T1000 (cell line): ENCODE measurements at regions not wholly inside any gene's neighbourhood (a gene's known extent, or its start where the extent isn't known, plus 50 kb on each side); places are given as distances from the start of the nearest gene placed in this dataset.

Experiments used
- DNase-seq: peaks from one replicate; lab custom pipeline; 2025; ENCODE audit warnings: mixed read lengths; lab: John Stamatoyannopoulos, UW

DNA sequence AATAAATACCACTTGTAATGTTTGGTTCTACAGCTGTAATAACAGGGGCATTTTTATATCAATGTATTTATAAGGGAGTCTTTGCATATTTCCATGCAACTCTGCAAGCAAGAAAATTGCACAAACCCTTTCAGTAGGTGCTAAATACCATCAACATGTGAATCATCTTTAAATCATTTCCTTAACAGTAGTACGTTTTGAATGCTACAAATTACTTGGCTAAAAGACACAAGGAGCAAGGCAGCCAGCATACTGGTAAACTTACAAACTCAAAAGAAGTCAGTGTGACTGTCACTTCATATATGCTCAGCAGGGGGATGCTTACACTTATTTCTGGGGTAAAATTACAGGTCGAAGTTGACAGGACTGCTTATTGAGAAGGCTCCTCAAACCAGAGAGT, 402.4 kb downstream of the EFNB2 start:
- no peak for DNase-seq

DNA sequence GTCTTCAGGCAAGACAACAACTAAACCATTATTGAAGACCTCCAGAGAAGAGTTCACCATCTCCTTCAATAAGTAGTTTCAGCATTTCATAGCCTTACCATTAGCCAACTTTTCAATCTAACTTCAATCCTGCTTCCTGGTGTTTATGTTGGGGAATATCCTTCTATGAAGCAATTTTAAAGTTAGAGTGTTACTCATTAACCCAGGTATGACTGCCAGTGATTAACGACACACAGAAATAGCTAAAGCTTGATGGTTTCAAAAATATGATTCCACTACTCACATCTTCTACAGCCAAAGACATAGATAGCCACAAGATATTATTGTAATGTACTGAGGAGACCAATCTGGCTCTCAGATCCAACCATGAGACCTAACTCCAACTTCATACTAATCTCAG, 403.2 kb downstream of the EFNB2 start:
- no peak for DNase-seq

GRCh38 chr13:106129993-106130392, 405.5 kb downstream of the EFNB2 start:
- DNase-seq, result no peak

GRCh38 chr13:106129273-106129672, 406.2 kb downstream of the EFNB2 start:
- no peak for DNase-seq

DNA sequence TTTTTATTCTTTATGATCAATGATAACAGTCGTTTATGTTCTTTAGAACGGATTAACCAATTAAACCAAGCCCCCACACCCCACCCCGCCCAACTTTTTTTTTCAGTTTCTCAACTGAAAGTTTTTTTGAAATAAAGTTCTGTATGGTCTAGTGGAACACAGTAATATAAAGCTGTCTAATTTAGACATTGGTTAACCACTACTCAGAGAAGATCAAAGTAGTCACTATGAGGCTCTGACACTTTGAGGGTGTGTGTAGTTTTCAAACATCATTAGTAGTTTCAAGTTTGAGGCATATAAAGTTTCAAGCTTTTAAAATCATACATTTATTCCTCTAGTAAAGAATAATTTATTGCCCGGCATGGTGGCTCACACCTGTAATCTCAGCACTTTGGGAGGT, 413.2 kb downstream of the EFNB2 start:
- no peak for DNase-seq

- no peak for DNase-seq
Observed at GRCh38 chr13:106121173-106121754, 414.2 kb downstream of the EFNB2 start.

DNA sequence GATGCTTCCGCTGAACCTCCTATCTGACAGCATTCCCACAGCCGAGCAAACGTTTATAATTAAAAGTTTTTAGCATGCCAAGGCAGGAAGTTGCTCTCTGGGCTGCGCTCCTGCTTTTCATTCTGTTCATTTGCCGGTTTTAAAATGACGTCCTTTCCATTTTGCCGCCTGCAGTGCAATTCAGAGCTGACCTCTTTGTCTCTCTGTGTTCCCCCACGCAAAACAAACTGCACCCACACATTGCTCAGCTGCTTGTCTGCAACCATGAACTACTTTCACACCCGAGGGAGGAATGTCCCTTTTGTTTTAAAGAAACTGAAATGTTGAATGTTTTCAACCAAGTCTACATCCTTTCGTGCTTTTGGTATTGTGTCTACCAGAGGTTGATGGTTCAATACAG, 416.5 kb downstream of the EFNB2 start:
- no peak for DNase-seq

DNA sequence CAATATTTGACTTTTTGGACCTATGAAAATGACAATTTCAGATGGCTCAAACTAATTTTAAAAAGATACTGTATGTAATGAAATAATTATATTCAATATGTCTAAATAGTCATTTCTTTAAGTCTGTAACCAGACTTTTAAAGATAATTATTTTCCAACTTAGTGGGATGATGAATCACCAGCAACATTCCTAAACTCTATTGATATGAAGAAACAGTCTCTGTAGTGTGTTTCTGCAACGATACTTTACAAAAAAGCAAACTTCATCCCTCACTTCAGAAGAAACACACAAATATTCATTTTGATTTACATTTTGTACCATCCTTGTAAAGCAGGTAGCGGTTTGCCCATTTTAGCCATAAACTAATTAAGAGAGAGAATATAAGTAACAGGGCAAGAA, 417.4 kb downstream of the EFNB2 start:
- no peak for DNase-seq

DNA sequence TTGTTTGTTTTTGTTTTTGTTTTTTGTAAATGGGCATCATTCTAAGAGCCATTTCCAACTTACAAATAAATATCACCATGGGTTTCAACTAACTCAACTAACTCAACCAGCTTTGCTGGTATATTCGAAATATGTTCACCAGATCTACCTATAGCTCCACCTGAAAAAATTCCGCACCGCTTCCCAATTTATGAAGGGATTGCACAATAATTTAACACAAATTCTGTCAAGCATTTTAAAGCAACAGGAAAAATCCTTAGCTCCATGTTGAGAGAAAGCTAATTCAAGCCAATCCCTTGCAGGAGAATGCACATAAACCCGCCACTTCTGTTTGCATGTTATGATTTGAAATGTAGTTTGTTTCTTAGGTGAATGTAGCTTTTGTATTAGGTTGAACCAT, 417.8 kb downstream of the EFNB2 start:
- DNase-seq, result no peak

DNA sequence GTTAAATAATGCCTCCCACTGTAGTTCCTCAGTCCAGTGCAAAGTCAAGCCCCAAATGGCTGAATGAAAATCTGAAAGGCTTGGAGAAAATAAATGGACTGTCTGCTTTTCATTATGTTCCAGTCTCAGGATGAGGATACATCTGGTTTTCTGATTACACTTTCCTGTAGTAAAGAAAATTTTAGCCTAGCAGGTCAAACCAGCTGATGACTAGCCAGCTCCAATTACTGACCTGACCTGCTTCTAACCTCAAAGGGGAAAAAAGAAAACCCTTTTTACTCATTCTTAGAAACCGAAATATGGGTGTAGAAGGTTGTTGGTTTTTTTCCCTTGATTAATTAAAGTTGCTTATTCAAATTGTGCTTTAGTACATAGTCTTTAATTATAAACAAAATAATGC, 418.4 kb downstream of the EFNB2 start:
- no peak for DNase-seq

DNA sequence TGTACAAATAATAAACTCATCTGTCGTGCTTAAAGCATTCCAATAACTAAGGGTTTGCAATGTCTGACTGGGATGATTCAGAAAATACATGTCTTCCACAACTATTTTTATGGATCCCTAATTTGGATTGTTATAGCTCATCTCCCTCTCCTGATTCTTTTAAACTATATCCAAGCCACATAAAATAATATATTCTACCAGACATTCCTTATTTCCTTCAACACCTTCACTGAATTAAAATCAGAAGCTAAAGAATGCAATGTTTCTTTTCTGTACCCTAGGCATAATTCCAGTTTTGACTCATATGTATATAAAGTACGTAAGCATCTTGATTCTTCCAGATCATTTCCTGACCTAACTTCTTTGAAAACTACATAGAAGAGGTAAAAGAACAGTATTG, 420.4 kb downstream of the EFNB2 start:
- DNase-seq, result no peak

DNA sequence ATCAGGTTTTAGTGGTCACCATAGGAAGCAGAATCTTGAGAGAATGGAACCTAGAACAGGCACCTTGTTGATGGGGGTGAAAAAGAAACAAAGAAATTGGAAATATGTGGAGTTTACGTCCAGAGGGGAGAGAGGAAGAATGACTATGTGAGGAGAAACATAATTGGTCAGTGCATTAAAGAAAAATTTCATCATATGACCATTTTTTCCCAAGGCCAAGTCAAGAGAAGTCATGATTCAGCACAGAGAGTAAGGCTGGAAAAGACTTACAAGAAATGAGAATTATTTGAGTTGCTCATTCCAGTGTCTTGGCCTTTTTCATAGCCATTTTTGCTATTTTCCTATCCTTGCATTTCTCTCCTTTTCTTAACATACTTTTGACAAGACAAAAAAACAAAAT, 421.7 kb downstream of the EFNB2 start:
- no peak for DNase-seq

GRCh38 chr13:106112191-106112590, 423.3 kb downstream of the EFNB2 start:
- DNase-seq, result no peak

DNA sequence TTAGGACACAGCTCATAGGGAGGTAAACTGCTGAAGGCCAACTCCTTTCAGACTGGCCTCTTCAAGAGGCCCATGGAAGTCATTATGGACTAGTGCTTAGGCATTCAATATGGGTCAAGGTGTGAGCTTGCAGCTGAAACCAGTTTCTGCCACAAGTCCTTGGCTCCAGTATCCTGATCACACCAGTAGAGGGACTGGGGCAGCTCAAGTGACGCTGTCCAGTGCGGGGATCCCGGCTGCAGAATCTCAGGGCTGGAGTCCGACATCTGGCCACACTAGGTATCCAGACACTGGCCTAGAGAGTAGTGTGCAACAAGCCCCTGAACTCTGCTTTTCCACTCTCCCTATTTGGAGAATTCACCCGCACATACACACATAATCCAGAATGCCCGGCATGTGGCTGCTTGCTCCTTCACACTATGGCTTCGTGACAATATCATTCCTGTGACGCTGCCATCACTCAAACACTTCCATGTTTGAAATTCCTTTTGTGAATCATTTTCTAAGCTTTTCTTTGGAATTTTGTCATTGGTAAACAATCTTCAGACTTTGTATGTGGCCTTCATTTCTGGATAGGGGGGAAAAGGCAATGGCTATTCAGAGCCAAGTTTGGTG, 425.1 kb downstream of the EFNB2 start:
- no peak for DNase-seq

- no peak for DNase-seq
Observed at GRCh38 chr13:106109391-106109791, 426.1 kb downstream of the EFNB2 start.

DNA sequence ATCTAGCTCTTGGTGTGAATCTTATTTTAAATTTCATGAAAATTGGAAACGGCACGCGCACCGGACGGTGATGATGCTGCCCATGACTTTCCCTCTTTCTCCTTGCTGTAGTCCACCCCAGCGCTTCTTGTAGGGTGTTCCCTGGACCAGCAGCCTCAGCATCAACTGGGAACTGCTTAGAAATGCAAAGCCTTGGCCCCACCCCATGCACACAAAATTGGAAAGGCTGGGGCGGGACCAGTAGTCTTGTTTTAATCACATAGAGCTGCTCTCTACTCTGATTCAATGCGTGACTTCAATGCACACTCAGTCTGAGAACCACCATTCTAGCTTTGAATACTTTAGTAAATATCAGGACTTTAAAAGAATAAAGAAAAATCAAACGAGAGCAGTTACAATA, 427.1 kb downstream of the EFNB2 start:
- no peak for DNase-seq

- DNase-seq, result no peak
Observed at GRCh38 chr13:106107061-106107460, 428.4 kb downstream of the EFNB2 start.

DNA sequence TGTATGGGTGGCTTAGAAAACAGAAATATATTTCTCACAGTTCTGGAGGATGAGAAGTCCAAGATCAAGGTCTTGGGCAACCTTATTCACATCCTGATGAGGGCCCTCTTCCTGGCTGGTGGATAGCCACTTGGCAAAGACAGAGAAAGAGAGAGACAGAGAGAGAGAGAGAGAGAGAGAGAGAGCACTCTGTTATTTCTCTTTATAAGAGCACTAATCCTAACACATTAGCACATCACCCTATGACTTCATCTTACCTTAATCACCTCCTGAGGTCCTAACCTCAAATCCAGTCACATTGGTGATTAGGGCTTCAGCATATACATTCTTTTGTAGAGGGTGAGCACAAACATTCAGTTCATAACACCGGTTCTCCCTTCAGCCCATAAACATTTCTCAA, 430.3 kb downstream of the EFNB2 start:
- DNase-seq, result no peak

DNA sequence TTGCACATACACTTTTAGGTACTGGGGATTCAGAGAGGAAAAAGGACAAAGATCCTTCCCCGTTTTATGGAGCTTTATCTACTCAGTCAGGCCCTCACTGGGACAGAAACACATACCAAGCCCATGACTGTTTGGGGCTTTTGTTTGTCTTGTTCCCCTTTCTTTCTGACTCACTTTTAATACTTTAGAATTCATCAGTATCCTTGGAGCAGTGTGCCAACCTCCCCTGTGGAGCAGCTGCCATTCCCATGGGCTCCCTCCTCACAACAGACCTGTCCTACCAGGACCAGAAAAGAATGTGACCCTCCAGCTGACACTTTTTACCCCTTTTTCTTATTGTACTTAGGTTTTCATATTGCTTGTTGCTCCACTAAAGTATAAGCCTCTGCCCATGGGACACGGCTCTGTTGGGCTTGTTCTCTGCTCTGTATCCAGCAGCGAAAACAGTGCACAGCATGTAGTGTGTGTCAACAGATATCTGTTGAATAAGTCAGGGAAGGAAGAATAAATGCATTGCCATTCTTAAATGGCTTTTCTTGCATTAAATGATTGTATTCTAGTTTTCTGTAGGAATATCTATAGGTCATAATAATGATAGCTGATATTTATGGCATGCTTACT, 431.1 kb downstream of the EFNB2 start:
- DNase-seq, result peak; percentile 52

GRCh38 chr13:106103779-106104178, 431.7 kb downstream of the EFNB2 start:
- DNase-seq, result peak; percentile 39

DNA sequence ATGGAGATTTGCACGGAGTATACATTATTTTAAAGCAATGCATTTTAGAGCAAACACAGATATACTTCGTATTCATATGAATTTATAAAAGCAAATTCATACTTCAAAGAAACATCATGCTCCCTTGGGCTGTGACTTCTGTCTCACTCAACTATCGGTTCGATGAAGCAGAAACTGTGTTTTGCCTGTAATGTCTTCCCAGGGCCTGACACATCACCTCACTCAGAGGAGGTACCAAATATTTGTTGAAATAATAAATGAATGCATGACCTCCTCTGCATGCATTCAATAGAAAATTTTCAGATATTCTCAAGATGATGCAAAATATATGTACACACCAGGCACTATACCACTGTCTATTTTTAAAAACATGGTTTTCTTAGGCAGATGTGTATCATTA, 432.7 kb downstream of the EFNB2 start:
- DNase-seq, result no peak

DNA sequence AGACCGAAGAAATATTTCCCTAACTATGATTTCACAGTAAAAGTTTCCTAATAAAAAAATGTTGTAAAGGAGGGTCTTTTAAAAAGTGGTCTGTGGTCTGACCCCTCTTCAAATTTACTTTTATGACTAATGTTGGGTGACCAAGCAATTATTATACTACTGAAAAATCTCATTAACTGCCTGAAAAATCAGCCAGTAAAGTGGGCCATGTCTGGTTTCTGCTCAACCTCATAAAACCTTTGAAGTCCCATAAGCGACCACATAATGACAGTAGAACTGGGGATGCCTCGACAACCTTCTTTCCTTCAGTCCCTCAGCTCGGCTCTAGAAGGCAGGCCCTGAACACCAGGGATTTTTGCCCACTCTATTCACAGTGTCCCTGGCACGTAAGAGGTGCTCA, 434.3 kb downstream of the EFNB2 start:
- DNase-seq, result no peak

DNA sequence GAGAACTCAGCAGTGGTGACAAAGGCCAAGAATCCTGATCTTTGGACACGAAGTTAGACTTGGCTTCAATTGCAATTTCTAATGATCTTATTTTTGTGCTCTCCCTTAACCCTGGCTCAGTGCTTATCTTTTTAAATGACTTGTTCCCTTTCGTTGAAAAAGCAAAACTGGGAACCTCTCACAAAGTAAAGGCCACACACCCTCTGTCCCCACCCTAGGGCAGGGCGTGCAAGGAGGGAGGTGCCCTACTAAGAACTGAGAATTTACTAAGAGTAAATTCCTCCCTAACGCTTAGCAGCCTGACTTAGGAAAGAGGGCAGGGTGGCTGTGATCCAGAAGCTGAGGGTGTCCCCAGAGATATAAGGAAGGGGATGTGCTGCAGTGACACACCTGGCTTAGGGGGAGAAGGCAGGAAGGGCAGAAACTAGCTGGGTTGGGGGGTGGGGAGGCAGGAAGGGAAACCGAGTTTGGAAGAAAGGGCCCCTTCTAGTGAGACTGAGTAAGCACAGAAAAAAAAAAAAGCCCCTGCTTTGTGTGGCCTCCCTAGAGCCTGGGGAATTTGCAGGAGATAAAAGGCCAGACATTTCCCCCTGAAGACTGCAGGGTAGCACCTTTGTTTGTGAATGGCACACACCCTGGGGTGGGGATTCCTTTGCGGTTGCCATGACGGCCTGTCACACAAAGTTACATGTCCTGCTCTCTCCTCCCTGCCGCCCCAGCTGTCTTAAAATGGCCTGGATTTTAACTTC, 435.1 kb downstream of the EFNB2 start:
- DNase-seq, result no peak
